Embryonic facial prominence (tissue), 1 donor: ENCODE measurements at regions not wholly inside any gene's neighbourhood (a gene's known extent, or its start where the extent isn't known, plus 50 kb on each side); places are given as distances from the start of the nearest gene placed in this dataset.
"Not testable (repeated sequence)": the region's sequence is repeated elsewhere in the genome, so short reads cannot be mapped to it uniquely, and the experiment has no call there.

Source experiments
- DNase-seq: peaks from one replicate; pipeline ENCODE4 v3.0.0-alpha.2; 2016; ENCODE audit errors: extremely low spot score

DNA sequence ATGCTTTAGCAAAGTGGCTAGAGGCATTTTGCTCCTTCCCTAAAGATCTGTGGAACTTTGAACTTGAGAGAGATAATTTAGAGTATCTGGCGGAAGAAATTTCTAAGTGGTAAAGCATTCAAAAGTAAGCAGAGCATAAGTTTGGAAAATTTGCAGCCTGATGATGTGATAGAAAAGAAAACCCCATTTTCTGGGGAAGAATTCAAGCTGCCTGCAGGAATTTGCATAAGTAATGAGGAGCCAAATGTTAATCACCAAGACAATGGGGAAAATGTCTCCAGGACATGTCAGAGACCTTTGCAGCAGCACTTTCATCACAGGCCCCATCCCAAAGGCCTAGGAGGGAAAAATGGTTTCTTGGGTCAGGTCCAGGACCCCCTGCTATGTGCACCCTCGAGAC is 519.5 kb downstream of the IRS1 start:
- not testable (repeated sequence) for DNase-seq

GRCh38 chr2:226275215-226275614 is 524.4 kb downstream of the IRS1 start:
- DNase-seq: no peak

DNA sequence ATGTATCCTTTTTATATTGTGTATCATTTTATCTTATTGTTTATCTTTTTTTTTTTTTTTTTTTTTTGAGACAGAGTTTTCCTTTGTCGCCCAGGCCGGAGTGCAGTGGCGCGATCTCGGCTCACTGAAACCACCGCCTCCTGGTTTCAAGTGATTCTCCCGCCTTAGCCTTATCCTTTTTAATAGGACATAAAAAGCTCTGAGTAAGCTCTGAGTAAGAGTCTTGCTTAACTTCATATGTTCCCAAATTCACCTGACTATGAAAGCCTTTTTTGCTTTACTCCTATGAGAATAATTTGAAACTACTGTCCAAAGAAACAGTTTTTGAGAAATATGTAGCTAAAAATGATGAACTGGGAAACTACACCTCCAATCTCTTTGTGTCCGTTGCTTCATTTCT is 525.5 kb downstream of the IRS1 start:
- DNase-seq: no peak

DNA sequence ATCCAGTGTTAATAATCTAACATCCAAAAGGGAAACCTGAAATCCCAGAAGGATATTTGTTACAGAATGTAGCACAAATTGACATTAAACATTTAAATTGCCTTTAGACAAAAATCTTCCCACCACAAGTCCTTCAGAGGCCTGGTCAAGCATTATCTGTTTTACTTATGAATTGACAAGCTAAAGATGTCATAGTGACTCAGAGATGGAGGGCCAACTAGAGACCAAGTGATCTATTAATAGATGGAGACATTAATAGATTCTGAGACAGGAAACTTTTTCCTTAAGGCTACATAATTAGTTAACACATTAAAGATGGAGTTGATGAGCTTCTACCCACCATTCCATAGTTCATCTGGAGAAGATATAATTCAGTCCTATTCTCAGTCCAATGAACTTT is 526.2 kb downstream of the IRS1 start:
- DNase-seq: no peak

DNA sequence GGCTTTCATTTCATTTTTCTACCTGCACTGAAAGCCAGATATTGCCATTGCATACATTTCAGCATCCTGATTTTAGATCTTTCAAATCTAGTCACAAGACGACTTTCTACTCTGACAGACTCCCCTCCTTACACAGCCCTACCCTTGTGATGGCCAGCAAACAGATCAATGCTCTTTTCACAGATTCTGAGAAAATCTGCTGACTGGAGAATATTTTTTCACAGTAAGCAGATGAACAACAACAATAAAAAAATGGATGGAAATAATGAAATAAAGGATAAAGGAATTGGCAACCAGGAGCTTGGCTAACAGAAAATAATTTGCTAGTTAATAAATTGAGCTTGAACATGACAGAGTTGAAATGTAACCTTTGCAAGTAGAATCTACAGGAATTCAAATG is 527.2 kb downstream of the IRS1 start:
- DNase-seq: no peak

GRCh38 chr2:226270285-226271058 is 529.1 kb downstream of the IRS1 start:
- DNase-seq: no peak

DNA sequence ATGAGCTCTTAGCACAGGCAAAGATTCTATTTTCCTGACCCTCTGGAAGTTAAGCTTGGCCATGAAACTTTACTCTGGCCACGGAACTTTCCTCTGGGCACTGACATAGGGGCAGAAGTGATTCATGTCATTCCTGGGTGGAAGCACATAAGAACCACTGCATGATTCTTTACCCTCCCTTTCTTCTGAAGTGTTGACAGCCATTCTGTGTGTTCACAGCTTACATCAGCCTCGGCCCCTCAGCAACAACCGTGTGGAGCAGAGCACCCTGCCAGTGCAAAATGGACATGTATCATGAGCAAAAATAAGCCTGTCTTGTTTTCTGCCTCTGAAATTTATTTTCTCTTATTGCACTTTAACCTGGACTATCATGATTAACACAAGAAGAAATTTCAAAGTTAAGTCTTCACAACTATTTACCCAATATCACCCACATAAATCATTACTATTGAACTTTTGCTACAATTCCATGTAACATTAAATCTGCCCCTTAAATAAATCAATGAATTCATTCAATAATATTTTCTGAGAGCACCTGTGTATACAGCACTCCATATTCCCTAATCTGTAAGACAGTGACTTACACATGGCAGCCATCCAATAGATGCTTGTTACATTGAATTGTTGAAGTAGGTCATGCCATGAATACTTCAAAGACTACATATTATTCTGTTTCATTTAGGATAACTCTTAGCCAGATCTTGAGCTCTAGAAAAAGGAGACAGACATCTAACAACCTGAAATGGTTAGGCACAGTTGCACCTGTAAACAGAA is 531.9 kb downstream of the IRS1 start:
- no peak for DNase-seq

GRCh38 chr2:226256709-226257376 is 542.8 kb downstream of the IRS1 start:
- no peak for DNase-seq

DNA sequence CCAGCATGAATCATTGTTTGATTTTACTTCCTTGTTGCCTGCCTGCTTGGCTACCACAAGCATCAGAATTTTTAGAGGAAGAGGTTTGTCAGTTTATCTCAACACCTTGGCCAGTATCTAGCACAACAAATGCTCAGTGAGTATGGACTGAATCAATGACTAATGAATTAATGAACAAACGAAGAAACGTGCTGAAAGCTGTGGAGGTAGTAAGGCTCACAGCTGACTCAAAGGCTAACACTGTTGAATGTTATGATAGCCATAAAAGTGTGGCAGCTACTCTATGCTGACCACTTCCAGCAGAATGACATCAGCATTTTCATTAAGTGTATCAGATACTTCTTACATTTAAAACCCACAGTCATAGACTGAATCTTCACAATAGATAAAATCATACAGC is 543.4 kb downstream of the IRS1 start:
- no peak for DNase-seq

DNA sequence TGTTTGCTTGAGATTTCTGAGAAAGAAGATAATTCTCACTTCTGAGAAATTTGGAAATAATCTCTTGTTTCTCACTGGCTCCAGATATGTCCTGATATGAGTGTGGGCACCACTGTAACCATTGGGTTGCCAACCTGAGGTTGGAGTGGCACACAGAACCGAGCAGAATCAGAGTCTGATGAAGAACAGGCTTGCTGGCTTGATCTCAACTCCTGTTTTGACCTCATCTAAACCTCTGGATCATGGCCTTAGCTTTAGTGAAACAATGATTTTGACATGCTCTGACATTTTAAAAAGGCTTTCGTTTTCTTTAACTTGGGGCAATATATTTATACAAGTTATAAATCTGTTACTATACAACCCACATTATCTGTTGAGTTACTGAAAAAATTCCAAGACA is 548.0 kb downstream of the IRS1 start:
- DNase-seq: no peak

GRCh38 chr2:226247289-226248275 is 552.0 kb downstream of the IRS1 start:
- DNase-seq: no peak

DNA sequence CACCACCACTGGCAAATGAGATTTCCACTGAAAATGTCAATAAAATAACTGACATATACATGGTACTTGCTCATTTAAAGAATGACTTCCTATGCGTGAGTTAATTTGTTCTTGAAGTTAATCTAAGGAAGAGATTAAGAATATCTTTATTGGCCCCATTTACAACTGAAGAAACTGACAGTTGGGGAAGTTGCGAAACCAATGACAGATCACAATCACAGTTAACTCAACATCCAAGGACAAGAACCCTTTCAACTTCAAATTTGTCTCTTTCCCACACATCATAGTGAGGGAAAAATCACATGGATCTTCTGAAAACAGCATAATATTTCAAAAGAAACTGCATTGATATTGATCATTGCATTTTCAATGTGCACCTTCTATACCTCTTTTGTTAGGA is 565.4 kb downstream of the IRS1 start:
- no peak for DNase-seq

DNA sequence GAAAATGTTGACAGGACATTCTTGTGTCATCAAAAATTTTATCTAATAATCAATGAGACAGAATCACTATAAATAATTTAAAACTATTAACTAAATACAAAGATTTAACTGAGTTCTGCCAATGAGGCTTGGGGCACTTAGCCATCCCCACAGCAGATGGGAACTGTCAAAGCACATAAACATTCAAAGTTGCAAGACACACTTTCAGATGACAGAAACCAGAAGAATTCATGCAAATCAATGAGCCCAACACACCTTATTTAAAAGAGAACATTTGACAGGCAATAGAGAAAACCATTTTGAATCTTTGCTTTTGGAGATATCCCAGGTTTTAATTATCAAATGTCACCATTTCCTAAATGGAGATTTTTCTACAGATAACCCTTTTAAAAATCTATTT is 566.2 kb downstream of the IRS1 start:
- DNase-seq: no peak

DNA sequence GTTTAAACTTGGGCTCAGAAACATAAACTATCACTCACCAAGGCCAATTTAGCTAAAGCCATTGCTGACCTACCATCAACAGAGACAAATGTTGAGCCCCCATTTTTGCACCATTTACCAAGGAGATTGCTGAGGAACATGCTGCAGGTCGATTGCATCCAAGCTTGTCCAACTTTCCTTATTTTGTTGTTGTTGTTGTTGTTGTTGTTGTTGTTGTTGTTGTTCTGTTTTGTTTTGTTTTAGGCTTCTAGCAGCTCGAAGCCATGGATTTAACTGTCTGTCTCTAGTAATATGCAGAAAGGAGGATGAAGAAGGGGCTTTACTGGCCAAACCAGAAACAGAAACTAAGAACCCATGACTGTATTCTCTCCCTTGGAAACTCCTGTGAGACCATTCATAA is 571.5 kb downstream of the IRS1 start:
- DNase-seq: no peak

DNA sequence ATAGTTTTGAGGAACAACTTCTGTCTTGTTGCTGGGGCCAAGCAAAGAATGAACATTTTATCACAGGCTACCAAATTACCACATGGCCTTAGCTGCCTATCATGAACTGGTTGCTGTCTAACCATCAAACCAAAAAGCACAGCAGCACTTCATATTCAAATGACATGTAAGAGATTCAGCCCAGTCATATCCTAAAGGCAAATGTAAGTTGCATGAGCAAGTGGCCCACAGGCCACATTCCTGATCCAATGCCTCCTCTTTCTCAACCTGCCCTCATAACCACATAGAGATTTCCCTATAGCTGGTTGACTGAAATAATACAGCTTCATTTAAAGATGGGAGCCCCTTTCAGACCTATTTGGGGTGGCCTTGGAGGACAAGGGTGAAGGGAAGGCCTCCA is 572.3 kb downstream of the IRS1 start:
- DNase-seq: no peak

DNA sequence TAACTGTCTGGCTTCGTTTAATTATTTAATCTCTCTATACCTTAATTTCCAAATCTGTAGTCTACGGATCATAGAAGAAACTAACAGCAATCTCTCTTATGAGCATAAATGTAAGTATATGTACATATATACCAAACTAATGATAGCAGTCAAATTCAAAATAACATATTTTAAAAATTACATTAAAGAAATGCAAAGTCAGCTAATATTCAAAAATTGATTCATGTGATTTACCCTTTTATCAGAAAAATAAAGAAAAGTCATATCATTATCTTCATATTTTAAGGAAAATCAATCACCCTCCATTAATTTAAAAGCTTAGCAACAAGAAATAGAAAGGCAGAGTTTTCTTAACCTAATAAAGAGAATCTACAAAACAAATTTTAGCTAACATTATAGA is 575.9 kb downstream of the IRS1 start:
- DNase-seq: no peak

DNA sequence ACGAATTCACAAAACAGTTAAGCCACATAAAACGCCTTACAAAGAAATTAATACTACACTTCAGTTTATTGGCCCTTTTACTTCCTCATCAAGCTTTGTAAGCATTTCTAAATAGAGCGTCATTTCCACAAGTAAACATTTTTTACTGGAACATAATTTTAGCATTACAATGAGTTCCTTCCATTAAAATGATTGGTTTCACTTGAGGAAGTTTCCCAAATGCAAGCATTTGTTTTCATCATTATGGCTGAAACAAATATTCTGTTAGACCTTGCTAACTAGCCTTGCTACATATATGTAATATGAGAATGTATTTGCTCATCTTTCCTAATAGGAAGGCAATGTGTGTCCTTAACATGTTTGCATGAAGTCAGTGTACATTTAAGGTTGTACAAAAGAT is 579.1 kb downstream of the IRS1 start:
- no peak for DNase-seq

DNA sequence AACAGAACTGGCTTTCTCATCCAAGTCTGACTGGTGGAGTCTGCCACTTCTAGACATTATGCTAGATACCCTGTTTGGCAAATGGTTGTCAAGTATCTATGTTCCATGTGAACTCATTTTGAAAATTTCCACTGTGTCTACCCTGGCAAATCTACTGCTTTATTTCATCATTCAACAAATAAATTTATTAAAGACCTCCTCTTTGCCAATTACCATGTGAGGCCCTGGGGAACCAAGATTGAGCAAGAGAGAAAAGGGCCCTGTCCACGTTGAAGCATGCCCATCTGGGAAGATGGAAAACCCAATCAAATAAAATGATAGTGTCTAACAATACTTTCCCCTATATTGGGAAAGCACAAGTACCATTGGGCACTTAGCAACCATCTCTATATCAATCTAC is 582.4 kb downstream of the IRS1 start:
- DNase-seq: no peak

DNA sequence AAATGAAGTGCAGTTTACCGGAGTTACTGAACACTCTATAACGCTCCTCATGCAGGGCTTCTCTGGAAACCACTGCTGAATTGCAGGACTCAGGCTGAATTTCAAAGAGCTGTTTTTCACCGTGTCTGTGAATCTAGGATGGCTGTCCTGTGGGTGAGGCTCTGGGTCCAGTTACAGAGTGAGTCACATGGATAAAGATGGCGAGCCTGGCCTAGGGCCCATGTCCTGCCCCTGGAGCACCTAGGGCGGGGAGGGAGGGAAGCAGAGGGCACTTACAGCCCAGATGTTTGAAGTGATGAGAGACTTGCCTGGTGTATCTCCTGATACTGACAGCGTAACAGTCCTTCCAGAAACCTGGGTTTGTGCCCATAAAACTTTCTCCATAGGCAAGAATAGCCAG is 583.0 kb downstream of the IRS1 start:
- no peak for DNase-seq

GRCh38 chr2:226215902-226216503 is 583.6 kb downstream of the IRS1 start:
- no peak for DNase-seq

GRCh38 chr2:226213717-226214116 is 585.9 kb downstream of the IRS1 start:
- DNase-seq: peak; percentile 14
